NCI-H1105 (cell line): ENCODE measurements at regions not wholly inside any gene's neighbourhood (a gene's known extent, or its start where the extent isn't known, plus 50 kb on each side); places are given as distances from the start of the nearest gene placed in this dataset.
"Not testable (repeated sequence)": the region's sequence is repeated elsewhere in the genome, so short reads cannot be mapped to it uniquely, and the experiment has no call there.

ENCODE experiments used
- DNase-seq: peaks from one replicate; lab custom pipeline; 2025; lab: John Stamatoyannopoulos, UW

GRCh38 chr2:67103157-67103556, 294.0 kb upstream of the ETAA1 start:
- DNase-seq: no peak

GRCh38 chr2:67108231-67108630, 288.9 kb upstream of the ETAA1 start:
- peak; percentile 72 for DNase-seq

GRCh38 chr2:67124531-67124930, 272.6 kb upstream of the ETAA1 start:
- no peak for DNase-seq

GRCh38 chr2:67130531-67131256, 266.4 kb upstream of the ETAA1 start:
- no peak for DNase-seq

GRCh38 chr2:67131257-67131609, 265.9 kb upstream of the ETAA1 start:
- DNase-seq: no peak

- not testable (repeated sequence) for DNase-seq
Measured at GRCh38 chr2:67132441-67132940, 264.6 kb upstream of the ETAA1 start.

- peak; percentile 27 for DNase-seq
Measured at GRCh38 chr2:67135208-67135607, 261.9 kb upstream of the ETAA1 start.

- DNase-seq: peak; percentile 76
Measured at GRCh38 chr2:67137699-67138098, 259.4 kb upstream of the ETAA1 start.

GRCh38 chr2:67142071-67142470, 255.1 kb upstream of the ETAA1 start:
- no peak for DNase-seq

- no peak for DNase-seq
Measured at GRCh38 chr2:67142741-67143140, 254.4 kb upstream of the ETAA1 start.

GRCh38 chr2:67145851-67146250, 251.3 kb upstream of the ETAA1 start:
- DNase-seq: no peak

GRCh38 chr2:67156796-67157195, 240.3 kb upstream of the ETAA1 start:
- no peak for DNase-seq

GRCh38 chr2:67158718-67159117, 238.4 kb upstream of the ETAA1 start:
- no peak for DNase-seq

- no peak for DNase-seq
Measured at GRCh38 chr2:67159929-67160328, 237.2 kb upstream of the ETAA1 start.

- no peak for DNase-seq
Measured at GRCh38 chr2:67164771-67165522, 232.2 kb upstream of the ETAA1 start.

- no peak for DNase-seq
Measured at GRCh38 chr2:67165523-67165990, 231.6 kb upstream of the ETAA1 start.

GRCh38 chr2:67166511-67166910, 230.6 kb upstream of the ETAA1 start:
- DNase-seq: not testable (repeated sequence)

GRCh38 chr2:67169417-67170140, 227.6 kb upstream of the ETAA1 start:
- no peak for DNase-seq

GRCh38 chr2:67179526-67179925, 217.6 kb upstream of the ETAA1 start:
- no peak for DNase-seq

GRCh38 chr2:67180841-67181240, 216.3 kb upstream of the ETAA1 start:
- DNase-seq: no peak

GRCh38 chr2:67182884-67183283, 214.2 kb upstream of the ETAA1 start:
- DNase-seq: no peak

GRCh38 chr2:67186326-67186725, 210.8 kb upstream of the ETAA1 start:
- no peak for DNase-seq

GRCh38 chr2:67186871-67187270, 210.3 kb upstream of the ETAA1 start:
- no peak for DNase-seq
